Thyroid gland (tissue), 4 donors: ENCODE measurements at regions not wholly inside any gene's neighbourhood (a gene's known extent, or its start where the extent isn't known, plus 50 kb on each side); places are given as distances from the start of the nearest gene placed in this dataset.

Source experiments
- DNase-seq, 2 donors: peaks; one replicate each; pipeline ENCODE4 v3.0.0-alpha.2; 2019
- H3K27ac ChIP-seq, 3 donors: fragments of 200-600 bp; sonication (generic); 1 replicate in 2 of 3; 2 replicates in 1 of 3; pipeline ENCODE4 v1.5.1; 2016 to 2019; ENCODE audit warnings: mild to moderate bottlenecking in 1 of 3, moderate library complexity in 1 of 3
- H3K27me3 ChIP-seq: fragments of 200-600 bp; sonication (generic); one replicate; pipeline ENCODE4 v1.5.1; 2019
- H3K36me3 ChIP-seq, 2 donors: fragments of 200-600 bp; sonication (generic); one replicate each; pipeline ENCODE4 v1.5.1; 2016 to 2019
- H3K4me1 ChIP-seq, 2 donors: fragments of 200-600 bp; sonication (generic); one replicate each; pipeline ENCODE4 v1.5.1; 2017 to 2019
- H3K4me3 ChIP-seq, 3 donors: fragments of 200-600 bp; sonication (generic); replicated peaks in 1 of 3; 1 replicate in 2 of 3; 2 replicates in 1 of 3; pipeline ENCODE4 v1.5.1; 2016; ENCODE audit warnings: mild to moderate bottlenecking in 1 of 3
- H3K9me3 ChIP-seq: fragments of 200-600 bp; sonication (generic); one replicate; pipeline ENCODE4 v1.5.1; 2017
- CTCF ChIP-seq, 6 experiments: fragments of 200-600 bp in 3 of 6; fragments of 450-650 bp in 3 of 6; sonication (generic) in 3 of 6; IDR thresholded peaks; one replicate each; pipeline ENCODE4 v1.5.1; 2016 to 2019; ENCODE audit warnings: antibody characterized with exemption in 6 of 6, mild to moderate bottlenecking in 2 of 6, inconsistent platforms in 1 of 6, moderate library complexity in 1 of 6
- POLR2A ChIP-seq, 2 donors: fragments of 450-650 bp; IDR thresholded peaks; one replicate each; pipeline ENCODE4 v1.6.1; 2017; ENCODE audit warnings: antibody characterized with exemption in 2 of 2, mild to moderate bottlenecking in 2 of 2, moderate library complexity in 1 of 2
- WGBS, 2 donors: methylation state at CpG; one replicate each; pipeline ENCODE4 v1.1.5; 2017; 5-methylcytosine and 5-hydroxymethylcytosine counted together
- intact Hi-C: fragments of 100-400 bp; cut with DNase I; formaldehyde crosslinking; loops from one replicate; pipeline ENCODE4 v1.15.1; 2023

- no peak for DNase-seq
- Histone ChIP-seq H3K9me3 (no peaks in the 10 kb centered on the region), H3K4me3 (no peak overlapping the region), H3K27me3 (no peaks in the 10 kb centered on the region), H3K4me1 (no peaks in the 10 kb centered on the region), H3K36me3 (no peaks in the 10 kb centered on the region), H3K27ac (no peak overlapping the region)
- WGBS, 2 donors, result 43 to 44% methylated on average over 3 to 4 of the region's 4 CpGs
- TF ChIP-seq CTCF (IDR thresholded peaks at IDR 0.05) (no peak), POLR2A (IDR thresholded peaks at IDR 0.05) (no peak)
- intact Hi-C loops, result no loop called here
Observed at GRCh38 chr1:38274974-38275373, 228.4 kb upstream of the POU3F1 start.

DNA sequence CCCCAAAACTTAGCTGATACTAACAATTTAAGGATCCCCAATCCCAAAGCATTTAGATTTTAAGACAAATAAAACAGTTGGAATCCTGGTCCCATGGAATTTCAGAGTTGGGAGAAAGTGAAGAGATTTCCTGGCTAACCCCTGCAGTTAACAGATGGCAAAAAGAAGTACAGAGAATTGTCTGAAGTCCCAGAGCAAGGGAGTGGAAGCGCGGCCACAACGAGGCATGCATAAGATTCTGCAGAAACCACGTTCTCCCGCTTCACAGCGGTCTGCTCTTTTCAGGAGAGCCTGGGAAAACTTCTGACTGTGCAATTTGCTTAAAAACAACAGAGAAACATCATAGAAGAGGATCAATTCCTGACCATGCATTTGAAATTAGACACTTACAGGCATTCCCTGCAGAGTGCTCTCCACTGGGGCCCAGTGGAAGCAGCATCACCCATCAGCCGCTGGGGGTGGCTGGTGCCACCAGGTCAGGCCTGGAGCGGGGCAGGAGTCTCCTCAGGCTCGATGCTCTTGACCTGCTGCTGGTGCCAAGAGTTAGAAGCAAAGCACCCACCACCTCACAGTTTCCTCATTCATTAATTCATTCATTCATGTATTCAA, 226.7 kb upstream of the POU3F1 start:
- TF ChIP-seq POLR2A (IDR thresholded peaks at IDR 0.05), result no peak
- H3K36me3 ChIP-seq, result no peaks in the 10 kb centered on the region
- no peaks in the 10 kb centered on the region for H3K9me3 ChIP-seq
- 61 to 65% methylated on average over 8 to 9 of the region's 9 CpGs for WGBS, 2 donors
- intact Hi-C loops, result no loop called here
- no peak overlapping the region for H3K4me3 ChIP-seq
- H3K27me3 ChIP-seq, result no peaks in the 10 kb centered on the region
- DNase-seq, result no peak
- no peaks in the 10 kb centered on the region for H3K4me1 ChIP-seq
- no peak overlapping the region for H3K27ac ChIP-seq

- Histone ChIP-seq H3K4me3 (no peak overlapping the region), H3K4me1 (no peaks in the 10 kb centered on the region), H3K27me3 (no peaks in the 10 kb centered on the region), H3K36me3 (no peaks in the 10 kb centered on the region), H3K27ac (no peak overlapping the region), H3K9me3 (no peaks in the 10 kb centered on the region)
- DNase-seq, result no peak
- WGBS, 2 donors, result 79 to 91% methylated on average over 3 of the region's 3 CpGs
- TF ChIP-seq POLR2A (IDR thresholded peaks at IDR 0.05) (no peak), CTCF (IDR thresholded peaks at IDR 0.05) (no peak)
- intact Hi-C loops, result no loop called here
Observed at GRCh38 chr1:38272515-38272914, 225.9 kb upstream of the POU3F1 start.

GRCh38 chr1:38270849-38271633, 224.4 kb upstream of the POU3F1 start:
- DNase-seq, result no peak
- TF ChIP-seq POLR2A (IDR thresholded peaks at IDR 0.05) (no peak), CTCF (IDR thresholded peaks at IDR 0.05) (no peak)
- Histone ChIP-seq H3K4me1 (no peaks in the 10 kb centered on the region), H3K9me3 (no peaks in the 10 kb centered on the region), H3K36me3 (no peaks in the 10 kb centered on the region), H3K4me3 (no peak overlapping the region), H3K27me3 (no peaks in the 10 kb centered on the region), H3K27ac (no peak overlapping the region)
- intact Hi-C loops, result no loop called here
- WGBS, 2 donors, result 68 to 71% methylated on average over 12 of the region's 12 CpGs

DNA sequence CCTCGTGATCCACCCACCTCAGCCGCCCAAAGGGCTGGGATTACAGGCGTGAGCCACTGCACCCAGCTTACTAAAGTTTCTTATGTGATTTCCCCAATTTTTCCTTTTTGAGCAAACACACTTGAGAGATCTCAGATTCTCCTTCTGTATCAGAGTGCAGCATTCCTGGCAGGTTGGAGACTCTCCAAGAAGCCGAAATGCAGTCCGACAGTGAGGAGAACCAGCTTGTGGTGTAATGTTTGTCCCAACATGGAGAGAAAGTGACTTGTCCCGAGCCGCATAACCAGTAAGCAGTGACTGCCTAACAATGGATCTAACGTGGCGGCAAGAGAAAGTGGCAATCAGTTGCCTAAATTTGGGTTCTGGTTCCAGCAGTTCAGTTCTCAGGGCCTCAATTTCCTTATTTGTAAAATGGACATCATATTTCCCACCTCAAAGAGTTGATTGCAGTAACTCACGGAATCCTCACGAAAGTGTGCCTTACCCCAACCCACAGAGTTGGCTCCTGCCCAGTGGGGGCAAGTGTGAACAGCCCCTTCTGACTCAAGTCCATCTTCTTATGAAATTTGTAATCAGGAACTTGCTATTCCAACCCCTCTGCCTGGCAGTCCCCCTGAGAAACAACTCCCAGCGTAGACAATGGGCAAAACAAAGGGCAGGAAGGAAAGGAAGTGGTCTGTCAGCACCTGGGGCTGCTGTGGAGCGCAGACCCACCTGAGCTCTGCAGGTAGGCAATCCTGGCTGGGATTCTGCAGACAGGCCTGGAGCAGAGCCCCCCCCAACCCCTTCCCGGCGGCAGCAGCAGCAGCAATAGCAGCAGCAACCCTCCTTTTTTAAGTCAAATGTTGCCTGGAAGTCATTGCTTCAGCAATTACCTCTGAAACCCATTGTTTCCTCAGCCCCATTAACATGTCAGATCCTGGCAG, 223.6 kb upstream of the POU3F1 start:
- Histone ChIP-seq H3K27me3 (no peaks in the 10 kb centered on the region), H3K4me1 (no peaks in the 10 kb centered on the region), H3K27ac (no peak overlapping the region), H3K9me3 (no peaks in the 10 kb centered on the region), H3K4me3 (no peak overlapping the region), H3K36me3 (no peaks in the 10 kb centered on the region)
- DNase-seq, result no peak
- 55 to 73% methylated on average over 15 of the region's 15 CpGs for WGBS, 2 donors
- TF ChIP-seq CTCF (IDR thresholded peaks at IDR 0.05), result no peak
- no peak for TF ChIP-seq POLR2A (IDR thresholded peaks at IDR 0.05)
- intact Hi-C loops, result no loop called here
